PC-3 (cell line): ENCODE measurements at regions not wholly inside any gene's neighbourhood (a gene's known extent, or its start where the extent isn't known, plus 50 kb on each side); places are given as distances from the start of the nearest gene placed in this dataset.

ENCODE experiments used
- EZH2 ChIP-seq: fragments of 300-600 bp; sonication (generic); IDR thresholded peaks from one replicate; pipeline ENCODE4 v1.6.1; 2017; ENCODE audit warnings: antibody characterized with exemption, mild to moderate bottlenecking, low read length; ENCODE audit not compliant: unreplicated experiment
- EZH2phosphoT487 ChIP-seq: fragments of 300-600 bp; sonication (generic); IDR thresholded peaks from 2 replicates; pipeline ENCODE4 v1.6.1; 2018; ENCODE audit warnings: mild to moderate bottlenecking, antibody characterized with exemption, low read length, borderline replicate concordance
- TF ChIP-seq, protein P1 (sequence below): fragments of 300-600 bp; sonication (generic); conservative IDR thresholded peaks from 2 replicates; pipeline ENCODE4 v1.5.1; 2017; ENCODE audit warnings: antibody characterized with exemption, low read depth, mild to moderate bottlenecking, low read length

DNA sequence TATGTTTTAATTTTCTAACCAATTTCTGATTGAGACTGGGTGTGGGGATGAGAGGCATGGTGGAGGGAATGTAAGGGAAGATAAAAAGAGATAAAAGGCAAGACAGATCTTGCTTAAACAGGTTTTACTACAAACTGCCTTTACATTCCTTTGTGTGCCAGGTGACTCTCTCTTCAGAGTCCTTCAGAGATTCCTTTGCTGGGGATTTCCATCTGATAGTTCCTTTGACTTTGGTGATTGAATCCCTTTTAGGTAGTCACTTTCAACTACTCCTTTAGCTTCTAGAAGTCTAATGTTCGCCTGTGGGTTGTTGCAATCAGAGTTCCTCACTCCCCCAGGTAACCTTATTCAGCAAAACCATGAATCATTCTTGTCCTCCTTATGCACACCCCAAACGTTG, 283.3 kb upstream of the MANEA start:
- TF ChIP-seq, protein P1, sequence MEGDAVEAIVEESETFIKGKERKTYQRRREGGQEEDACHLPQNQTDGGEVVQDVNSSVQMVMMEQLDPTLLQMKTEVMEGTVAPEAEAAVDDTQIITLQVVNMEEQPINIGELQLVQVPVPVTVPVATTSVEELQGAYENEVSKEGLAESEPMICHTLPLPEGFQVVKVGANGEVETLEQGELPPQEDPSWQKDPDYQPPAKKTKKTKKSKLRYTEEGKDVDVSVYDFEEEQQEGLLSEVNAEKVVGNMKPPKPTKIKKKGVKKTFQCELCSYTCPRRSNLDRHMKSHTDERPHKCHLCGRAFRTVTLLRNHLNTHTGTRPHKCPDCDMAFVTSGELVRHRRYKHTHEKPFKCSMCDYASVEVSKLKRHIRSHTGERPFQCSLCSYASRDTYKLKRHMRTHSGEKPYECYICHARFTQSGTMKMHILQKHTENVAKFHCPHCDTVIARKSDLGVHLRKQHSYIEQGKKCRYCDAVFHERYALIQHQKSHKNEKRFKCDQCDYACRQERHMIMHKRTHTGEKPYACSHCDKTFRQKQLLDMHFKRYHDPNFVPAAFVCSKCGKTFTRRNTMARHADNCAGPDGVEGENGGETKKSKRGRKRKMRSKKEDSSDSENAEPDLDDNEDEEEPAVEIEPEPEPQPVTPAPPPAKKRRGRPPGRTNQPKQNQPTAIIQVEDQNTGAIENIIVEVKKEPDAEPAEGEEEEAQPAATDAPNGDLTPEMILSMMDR = no peak
- TF ChIP-seq EZH2 (no peak), EZH2phosphoT487 (no peak)
